Endothelial cell of umbilical vein (primary cell): ENCODE measurements at regions not wholly inside any gene's neighbourhood (a gene's known extent, or its start where the extent isn't known, plus 50 kb on each side); places are given as distances from the start of the nearest gene placed in this dataset.

Experiments used
- BruUV-seq: library from RNA; stranded (reverse); fragments of 400-500 nt; replicated peaks from 2 replicates; lab custom pipeline; 2021; lab: Mats Ljungman, UMichigan
- CTCF ChIA-PET: fragments of 300-600, 350-600 bp; sonication (Branson Sonifier 250); formaldehyde crosslinking; loops from one replicate; lab custom pipeline; 2021; ENCODE audit warnings: antibody characterized with exemption, inconsistent platforms; lab: Charles Lee
- POLR2A ChIA-PET: fragments of 300-600, 350-600 bp; sonication (Branson Sonifier 250); formaldehyde crosslinking; loops from one replicate; lab custom pipeline; 2021; ENCODE audit warnings: antibody characterized with exemption, inconsistent platforms; lab: Charles Lee
- DNase-seq: peaks from one replicate; pipeline ENCODE4 v3.0.0-alpha.2; 2011; ENCODE audit warnings: low read depth, low spot score
- FAIRE-seq: peaks from 2 replicates; lab custom pipeline; 2011; peaks lifted over from hg19 to GRCh38; lab: Jason Lieb, UNC
- H2AFZ ChIP-seq: 2 replicates; pipeline ENCODE4 v1.6.0; 2012; ENCODE audit warnings: low read depth, low read length, control low read depth, inconsistent platforms
- H3K27ac ChIP-seq: 2 replicates; pipeline ENCODE4 v1.5.1; 2011; ENCODE audit warnings: low read depth, mild to moderate bottlenecking, control low read depth, low read length, moderate library complexity; ENCODE audit not compliant: insufficient read depth
- H3K27me3 ChIP-seq, 2 experiments: 2 replicates each; pipeline versions ENCODE4 v1.6.0 to v1.6.1; 2011; ENCODE audit warnings: low read length in 2 of 2, mixed read lengths in 1 of 2; ENCODE audit not compliant: control insufficient read depth in 2 of 2, insufficient read depth in 2 of 2
- H3K36me3 ChIP-seq, 2 experiments: 2 replicates in 1 of 2; 3 replicates in 1 of 2; pipeline ENCODE4 v1.5.1; 2011; ENCODE audit warnings: low read length in 2 of 2, mild to moderate bottlenecking in 1 of 2, moderate library complexity in 1 of 2; ENCODE audit not compliant: control insufficient read depth in 2 of 2, insufficient read depth in 2 of 2; ENCODE audit errors: extremely low read depth in 1 of 2
- H3K4me1 ChIP-seq: 3 replicates; pipeline ENCODE4 v1.5.1; 2011; ENCODE audit warnings: mild to moderate bottlenecking, low read length; ENCODE audit not compliant: control insufficient read depth, insufficient read depth; ENCODE audit errors: extremely low read depth
- H3K4me2 ChIP-seq: 2 replicates; pipeline ENCODE4 v1.6.1; 2011; ENCODE audit warnings: low read length, control low read depth, mixed read lengths; ENCODE audit not compliant: insufficient read depth
- H3K4me3 ChIP-seq, 3 experiments: fragments of 200-600 bp in 1 of 3; sonication (generic), shearing (Covaris generic) in 1 of 3; replicated peaks in 1 of 3; 2 replicates each; pipeline ENCODE4 v1.5.1; 2011 to 2016; ENCODE audit warnings: control low read depth in 3 of 3, low read length in 3 of 3, mild to moderate bottlenecking in 2 of 3, inconsistent platforms in 1 of 3, low read depth in 1 of 3, moderate library complexity in 1 of 3; ENCODE audit not compliant: insufficient read depth in 1 of 3
- H3K79me2 ChIP-seq: 2 replicates; pipeline ENCODE4 v1.6.0; 2012; ENCODE audit warnings: low read length, inconsistent platforms; ENCODE audit not compliant: control insufficient read depth, insufficient read depth
- H3K9ac ChIP-seq: replicated peaks from 2 replicates; pipeline ENCODE3; 2011; ENCODE audit warnings: low read length, control low read depth; ENCODE audit not compliant: insufficient read depth; ENCODE audit errors: extremely low read depth
- H3K9me1 ChIP-seq: replicated peaks from 3 replicates; pipeline ENCODE4 v1.6.0; 2011; ENCODE audit warnings: mild to moderate bottlenecking, low read length; ENCODE audit not compliant: control insufficient read depth, insufficient read depth; ENCODE audit errors: extremely low read depth
- H3K9me3 ChIP-seq: replicated peaks from 2 replicates; pipeline ENCODE4 v1.5.1; 2012; ENCODE audit warnings: low read length, inconsistent platforms; ENCODE audit not compliant: control insufficient read depth, insufficient read depth
- H4K20me1 ChIP-seq: replicated peaks from 2 replicates; pipeline ENCODE3; 2011; ENCODE audit warnings: mild to moderate bottlenecking, low read length; ENCODE audit not compliant: control insufficient read depth, insufficient read depth; ENCODE audit errors: extremely low read depth
- CTCF ChIP-seq, 2 donors: IDR thresholded peaks; 1 replicate in 1 of 2; 2 replicates in 1 of 2; pipeline ENCODE4 v1.5.1; 2011; ENCODE audit warnings: low read length in 2 of 2, mild to moderate bottlenecking in 2 of 2, moderate library complexity in 2 of 2, control low read depth in 1 of 2, inconsistent platforms in 1 of 2, low read depth in 1 of 2; ENCODE audit not compliant: insufficient read depth in 1 of 2; ENCODE audit errors: extremely low read depth in 1 of 2
- EZH2 ChIP-seq: IDR thresholded peaks from 2 replicates; pipeline ENCODE4 v1.6.1; 2012; ENCODE audit warnings: borderline replicate concordance, low read depth, mild to moderate bottlenecking, moderate library complexity, low read length, inconsistent platforms; ENCODE audit not compliant: severe bottlenecking
- FOS ChIP-seq: IDR thresholded peaks from 2 replicates; pipeline ENCODE4 v1.6.1; 2011; ENCODE audit warnings: mild to moderate bottlenecking, low read length, moderate library complexity, borderline replicate concordance; ENCODE audit not compliant: insufficient read depth
- GATA2 ChIP-seq: IDR thresholded peaks from 2 replicates; pipeline ENCODE4 v1.7.0; 2011; ENCODE audit warnings: low read depth, mild to moderate bottlenecking, moderate library complexity, mixed read lengths, low read length; ENCODE audit not compliant: insufficient read length, insufficient read depth
- JUN ChIP-seq: IDR thresholded peaks from 2 replicates; pipeline ENCODE4 v1.6.1; 2011; ENCODE audit warnings: borderline replicate concordance, low read depth; ENCODE audit not compliant: insufficient read length, insufficient read depth
- MAX ChIP-seq: IDR thresholded peaks from 2 replicates; pipeline ENCODE4 v1.6.1; 2011; ENCODE audit not compliant: insufficient read depth, insufficient read length
- MYC ChIP-seq: IDR thresholded peaks from one replicate; pipeline ENCODE4 v1.6.1; 2011; ENCODE audit warnings: mild to moderate bottlenecking, low read depth, low read length
- POLR2A ChIP-seq: IDR thresholded peaks from 2 replicates; pipeline ENCODE4 v1.6.1; 2012; ENCODE audit warnings: low read depth, mild to moderate bottlenecking, control low read depth, low read length
- POLR2AphosphoS5 ChIP-seq: IDR thresholded peaks from 2 replicates; pipeline ENCODE4 v1.6.1; 2012; ENCODE audit warnings: low read depth, mild to moderate bottlenecking, control low read depth, low read length, moderate library complexity; ENCODE audit not compliant: insufficient read depth
- dilution Hi-C: fragments of 300-500 bp; cut with MboI; formaldehyde crosslinking; loops from one replicate; pipeline ENCODE4 v1.15.0; 2019; ENCODE audit warnings: low sequenced_read_pairs; ENCODE audit not compliant: extremely low pct_ligation_motif_present
- intact Hi-C: fragments of 100-400 bp; cut with micrococcal nuclease; formaldehyde crosslinking; loops from one replicate; pipeline ENCODE4 v1.10.0; 2022

GRCh38 chr7:26995666-26996065, 100.1 kb downstream of the HOXA1 start:
- no peak for DNase-seq
- BruUV-seq, result no TSS peak
- ChIA-PET POLR2A (no interaction called here), CTCF (interaction anchor here (1.0 kb wide), 1 partner anchor 116 kb away, joined by 4 read pairs; no protein-coding TSS in a partner anchor)
- H3K4me2 ChIP-seq, result no peak overlapping the region
- no peaks in the 10 kb centered on the region for H3K4me1 ChIP-seq
- no peak overlapping the region for H3K4me3 ChIP-seq
- no peaks in the 10 kb centered on the region for H3K27me3 ChIP-seq
- H3K9ac ChIP-seq, result no peak overlapping the region
- dilution Hi-C loops (no loop called here), intact Hi-C loops (no loop called here)
- no peak for FAIRE-seq
- no peak overlapping the region for H3K27ac ChIP-seq
- no peaks in the 10 kb centered on the region for H3K9me1 ChIP-seq
- H2AFZ ChIP-seq, result no peak overlapping the region
- H3K36me3 ChIP-seq, result no peaks in the 10 kb centered on the region
- H3K9me3 ChIP-seq, result no peaks in the 10 kb centered on the region
- no peak for TF ChIP-seq MYC
- no peak for TF ChIP-seq MAX
- no peak for TF ChIP-seq EZH2
- no peak for TF ChIP-seq POLR2A
- no peak for TF ChIP-seq JUN
- no peak for TF ChIP-seq CTCF (IDR thresholded peaks at IDR 0.05; ENCODE audit: extremely low read depth in 1 of 2, insufficient read depth in 1 of 2, low read depth in 1 of 2, low read length in 2 of 2)
- TF ChIP-seq POLR2AphosphoS5, result no peak
- TF ChIP-seq FOS, result no peak
- TF ChIP-seq GATA2, result no peak
- H3K79me2 ChIP-seq, result no peaks in the 10 kb centered on the region
- no peaks in the 10 kb centered on the region for H4K20me1 ChIP-seq
